Stimulated activated CD4-positive, alpha-beta T cell treated with anti-CD3 and anti-CD28 coated beads, Interleukin-2, amount 100 ng/mL, for 48 hours (primary cell): ENCODE measurements at regions not wholly inside any gene's neighbourhood (a gene's known extent, or its start where the extent isn't known, plus 50 kb on each side); places are given as distances from the start of the nearest gene placed in this dataset.

ENCODE experiments used
- DNase-seq, 2 donors: peaks; one replicate each; pipeline ENCODE4 v3.0.0-alpha.2; 2020

- DNase-seq: no peak
Observed at GRCh38 chr6:167643223-167643622, 183.5 kb upstream of the AFDN start.

GRCh38 chr6:167643716-167644115, 183.0 kb upstream of the AFDN start:
- no peak for DNase-seq

DNA sequence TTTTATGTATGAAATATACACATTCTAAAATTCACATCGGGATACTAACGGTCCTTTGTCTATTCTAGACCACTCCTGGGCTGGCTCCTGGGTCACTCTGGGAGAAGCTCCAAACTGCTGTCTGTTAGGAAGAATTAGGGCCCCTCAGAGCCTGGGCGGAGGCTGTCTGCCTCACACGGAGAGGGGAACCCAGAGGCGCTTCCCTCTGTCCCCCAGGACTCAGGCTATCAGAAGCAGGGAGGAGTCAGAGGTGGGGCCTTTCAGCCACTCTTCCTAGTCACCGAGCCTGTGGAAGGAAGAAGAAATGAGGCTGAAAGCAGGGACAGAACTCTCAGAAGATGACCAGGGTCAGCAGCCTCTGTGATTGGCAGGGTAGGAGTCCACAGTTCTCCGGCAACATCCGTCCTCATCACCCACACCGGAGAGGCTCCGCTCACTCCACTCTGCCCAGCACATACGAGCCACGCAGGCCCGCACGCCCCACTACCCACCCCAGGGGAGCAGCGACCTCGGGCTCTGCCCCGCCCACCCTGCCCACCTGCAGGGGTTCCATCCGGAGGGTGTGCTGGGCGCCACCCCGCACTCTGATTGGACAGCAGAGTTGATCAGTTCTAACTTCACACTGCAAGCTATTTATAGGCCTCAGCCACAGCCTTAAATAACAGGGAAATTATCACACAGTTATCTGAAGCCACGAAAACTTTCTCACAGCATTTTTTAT, 182.1 kb upstream of the AFDN start:
- DNase-seq: no peak

DNA sequence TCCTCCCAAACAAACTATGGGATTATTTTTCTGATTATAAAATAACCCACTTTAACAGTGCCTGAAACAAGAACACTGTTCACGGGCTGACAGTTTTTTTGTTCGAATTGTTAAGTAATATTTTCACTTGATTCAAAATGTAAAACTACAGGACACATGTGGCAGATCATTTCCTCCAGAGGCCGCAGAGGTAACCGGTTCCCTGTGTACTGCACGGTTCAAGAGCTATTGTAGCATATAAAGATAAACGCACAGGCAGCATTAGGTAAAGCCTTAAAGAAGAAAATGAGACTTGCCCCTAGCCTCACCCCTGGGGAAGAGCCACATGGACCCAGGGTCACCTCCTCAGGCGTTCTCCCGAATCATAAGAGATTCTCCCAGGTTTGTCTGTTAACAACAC, 181.3 kb upstream of the AFDN start:
- DNase-seq: no peak

- DNase-seq: no peak
Observed at GRCh38 chr6:167647306-167647705, 179.4 kb upstream of the AFDN start.

- no peak for DNase-seq
Observed at GRCh38 chr6:167647737-167648470, 178.8 kb upstream of the AFDN start.

DNA sequence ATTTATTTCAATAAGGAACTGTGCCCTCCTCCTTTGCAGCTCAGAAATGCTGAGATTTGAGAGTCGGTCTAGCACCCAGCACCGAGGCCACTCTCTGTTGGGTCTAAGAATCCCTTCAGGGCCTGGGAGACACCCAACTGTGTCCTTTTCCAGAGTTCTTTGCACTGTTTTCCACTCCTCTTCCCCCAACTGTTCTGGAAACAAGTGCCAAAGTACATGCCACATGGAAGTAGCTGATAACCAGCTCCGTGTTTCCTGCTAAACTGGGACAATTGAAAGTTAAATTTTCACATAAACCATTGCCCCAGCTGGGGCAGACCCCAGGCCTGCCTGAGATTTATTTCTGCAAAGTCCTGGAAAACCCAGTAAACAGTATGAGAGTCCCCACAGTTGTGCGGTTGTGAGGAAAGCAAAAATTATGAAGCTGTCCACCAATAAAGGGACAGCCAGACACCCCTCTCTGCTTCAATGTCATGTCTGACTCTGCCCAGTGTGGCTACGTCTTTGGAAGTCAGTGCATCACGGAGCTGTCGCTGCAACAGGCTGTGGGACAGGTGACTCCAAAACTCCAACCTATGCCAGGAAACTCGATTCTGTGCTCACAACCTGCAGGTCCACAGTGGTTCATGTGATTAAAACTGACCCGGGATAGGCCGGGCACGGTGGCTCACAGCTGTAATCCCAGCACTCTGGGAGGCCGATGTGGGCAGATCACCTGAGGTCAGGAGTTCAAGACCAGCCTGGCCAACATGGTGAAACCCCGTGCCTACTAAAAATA, 178.0 kb upstream of the AFDN start:
- DNase-seq: no peak

DNA sequence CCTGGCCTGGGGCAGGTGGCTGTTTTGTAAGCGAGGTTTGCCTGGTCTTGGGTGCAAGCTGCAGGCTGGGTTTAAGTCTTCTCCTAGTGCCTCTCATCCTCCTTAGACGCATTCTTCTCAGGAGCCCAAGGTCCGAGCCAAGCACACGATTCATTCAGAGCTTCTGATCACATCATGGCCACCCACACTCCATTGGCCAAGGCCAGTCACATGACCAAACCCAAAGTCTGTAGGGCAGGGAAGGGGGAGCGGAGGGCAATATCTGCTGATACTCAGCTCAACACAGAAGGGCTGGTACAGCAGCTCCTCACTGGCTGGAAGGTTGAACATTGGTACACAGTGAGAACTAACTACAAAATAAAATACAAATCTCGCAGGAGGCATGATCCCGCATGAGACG, 177.2 kb upstream of the AFDN start:
- DNase-seq: no peak

DNA sequence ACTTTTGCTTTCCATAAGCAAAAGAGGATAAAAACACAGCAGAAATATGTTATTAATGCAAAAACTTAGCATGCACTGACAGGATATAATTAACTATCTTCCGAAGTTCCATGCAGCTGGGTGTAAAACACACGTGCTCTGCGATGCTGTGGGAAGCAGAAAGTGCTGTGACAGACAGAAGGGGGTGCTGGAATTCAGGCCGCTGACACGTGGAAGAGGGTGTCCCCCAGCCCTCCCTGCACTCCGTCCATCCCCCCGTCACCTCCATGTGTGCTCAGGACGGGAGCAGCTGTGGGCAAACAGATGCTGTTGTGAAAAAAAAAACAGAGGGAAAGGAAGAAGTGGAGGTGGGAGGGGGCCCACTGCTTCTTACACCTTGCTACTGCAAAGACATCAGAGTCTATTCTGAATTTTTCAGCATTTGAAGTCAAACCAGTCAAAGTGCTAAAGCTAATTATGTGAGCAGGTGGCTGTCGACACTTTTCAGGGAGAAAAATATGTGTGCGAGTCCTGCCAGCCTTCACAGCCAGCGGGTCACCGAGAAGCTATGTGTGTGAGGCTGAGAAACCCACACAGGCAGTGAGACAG, 175.9 kb upstream of the AFDN start:
- no peak for DNase-seq

GRCh38 chr6:167651318-167652041, 175.2 kb upstream of the AFDN start:
- DNase-seq: no peak

- no peak for DNase-seq
Observed at GRCh38 chr6:167652042-167652700, 174.5 kb upstream of the AFDN start.

GRCh38 chr6:167652701-167653095, 174.0 kb upstream of the AFDN start:
- no peak for DNase-seq

DNA sequence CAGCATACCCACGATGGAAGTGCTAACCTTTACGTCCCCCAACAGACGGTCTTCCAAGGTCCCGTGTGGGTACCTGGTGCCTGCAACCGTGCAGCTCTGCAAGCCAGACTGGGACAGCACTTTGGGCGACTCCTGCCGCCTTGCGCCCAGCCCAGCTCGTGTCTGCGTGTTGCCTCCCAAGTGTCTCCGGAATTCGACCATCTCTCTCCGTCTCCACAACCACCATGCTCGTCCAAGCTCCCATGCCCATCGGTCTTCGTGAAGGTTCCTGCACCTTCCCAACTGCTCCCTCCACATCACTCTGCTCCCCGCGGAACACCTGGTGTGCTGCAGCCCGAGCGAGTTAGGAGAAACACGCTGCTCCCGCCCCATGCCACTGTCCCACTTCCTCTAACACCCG, 173.2 kb upstream of the AFDN start:
- no peak for DNase-seq

- DNase-seq: no peak
Observed at GRCh38 chr6:167654389-167654788, 172.3 kb upstream of the AFDN start.

GRCh38 chr6:167655174-167655821, 171.4 kb upstream of the AFDN start:
- no peak for DNase-seq

DNA sequence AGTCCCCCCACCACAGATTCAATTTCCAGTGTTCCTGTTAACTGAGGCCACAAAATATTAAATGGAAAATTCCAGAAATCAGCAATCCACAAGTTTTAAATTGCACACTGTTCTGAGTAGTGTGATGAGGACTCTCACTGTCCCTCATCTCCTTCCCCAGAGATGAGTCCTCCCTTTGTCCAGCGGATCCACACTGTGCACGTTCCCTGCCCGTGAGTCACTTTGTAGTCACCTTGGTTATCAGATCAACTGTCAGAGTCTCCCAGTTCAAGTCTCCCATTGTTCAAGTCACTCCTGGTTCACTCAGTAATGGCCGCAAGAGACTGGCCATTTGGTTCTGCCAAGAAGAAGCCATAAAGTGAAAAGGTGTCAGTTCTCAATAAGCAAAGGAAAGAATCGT, 168.6 kb upstream of the AFDN start:
- DNase-seq: no peak

DNA sequence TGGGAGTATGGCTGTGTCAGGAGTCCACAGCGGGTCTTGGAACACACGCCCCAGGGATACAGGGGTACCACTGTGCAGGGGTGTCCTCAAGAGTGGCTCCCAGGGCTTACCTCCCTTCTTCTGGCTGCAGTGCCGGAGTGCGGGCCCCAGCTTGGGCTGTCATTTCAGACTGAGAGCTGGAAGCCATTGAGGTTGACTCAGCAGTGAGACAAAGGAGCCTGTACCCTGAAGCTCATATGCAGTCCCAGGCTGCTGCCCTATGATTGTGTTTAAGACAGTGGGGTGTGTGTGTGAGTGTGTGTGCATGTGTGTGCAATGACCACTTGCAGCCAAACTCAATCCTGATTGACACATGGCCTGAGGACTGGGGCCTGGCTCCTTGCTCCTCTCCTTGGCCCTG, 167.7 kb upstream of the AFDN start:
- no peak for DNase-seq

GRCh38 chr6:167660424-167660823, 166.3 kb upstream of the AFDN start:
- DNase-seq: no peak

DNA sequence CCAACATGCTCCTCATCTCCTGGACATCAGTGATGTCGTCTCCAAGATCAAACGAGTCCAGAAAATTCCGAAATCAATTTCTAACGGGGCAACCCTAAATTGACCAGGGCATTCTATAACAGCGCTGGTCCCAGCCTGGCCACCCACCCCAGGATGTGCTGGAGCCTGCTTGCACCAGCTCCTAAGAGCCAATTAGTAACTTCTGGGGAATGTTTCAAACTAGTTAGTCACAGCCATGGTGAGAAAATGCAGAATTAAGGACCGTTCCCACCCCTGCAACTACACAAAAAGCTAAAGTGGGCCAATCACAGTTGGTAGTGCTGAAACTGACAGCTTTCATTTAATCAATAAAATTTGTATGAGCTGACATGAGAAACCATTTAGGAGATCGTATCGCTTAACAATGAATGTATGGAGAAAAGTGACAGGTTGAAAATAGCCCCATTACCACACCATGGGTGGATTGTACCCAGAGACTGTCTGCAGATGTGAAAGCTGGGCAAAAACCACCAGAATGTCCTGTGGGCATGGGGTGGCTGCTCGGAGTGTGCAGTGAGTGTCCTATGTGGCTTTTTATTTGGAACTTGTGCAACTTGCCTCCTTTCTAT, 165.7 kb upstream of the AFDN start:
- DNase-seq: no peak

GRCh38 chr6:167661552-167662044, 165.1 kb upstream of the AFDN start:
- DNase-seq: no peak
